ENCODE measurements at regions not wholly inside any gene's neighbourhood (a gene's known extent, or its start where the extent isn't known, plus 50 kb on each side); places are given as distances from the start of the nearest gene placed in this dataset.

DNA sequence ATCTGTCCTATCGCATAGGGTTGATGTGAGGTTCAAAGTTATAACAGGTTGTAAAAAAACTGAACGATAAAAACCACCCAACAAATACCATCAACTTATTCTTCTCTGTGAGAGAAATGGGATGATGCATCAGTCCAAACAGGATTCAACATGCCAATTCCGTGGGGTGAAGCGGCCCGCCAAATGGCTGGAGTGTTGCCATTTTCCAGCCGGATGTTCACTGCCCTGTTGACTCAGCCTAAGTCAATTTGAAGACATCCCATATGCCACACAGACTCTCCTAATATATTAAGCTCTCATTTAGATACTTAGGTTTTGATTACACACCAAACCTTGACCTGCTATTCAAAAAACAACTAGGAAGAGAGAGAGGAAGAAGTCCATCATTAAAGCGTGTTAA lies 311.1 kb downstream of the VPS13C start:
- Histone ChIP-seq H3K56ac (ENCODE audit: insufficient read length, low read depth, low read length) (no peak overlapping the region), H3K14ac (ENCODE audit: insufficient read depth, low read length) (no peak overlapping the region), H2BK5ac (ENCODE audit: insufficient read length, low read length) (no peak overlapping the region), H2AFZ (ENCODE audit: low read length) (no peak overlapping the region), H3K23me2 (ENCODE audit: insufficient read length, low read depth, low read length, poor library complexity, severe bottlenecking) (no peaks in the 10 kb centered on the region), H3K79me1 (ENCODE audit: insufficient read depth, low read depth, low read length, poor library complexity, severe bottlenecking) (no peaks in the 10 kb centered on the region), H3K27me3 (ENCODE audit: insufficient read depth, low read length) (no peaks in the 10 kb centered on the region), H3K4me1 (ENCODE audit: insufficient read depth, low read length) (no peaks in the 10 kb centered on the region), H3K79me2 (ENCODE audit: insufficient read depth, low read length) (no peaks in the 10 kb centered on the region), H4K5ac (ENCODE audit: insufficient read length, low read depth, low read length) (no peak overlapping the region), H2BK15ac (ENCODE audit: low read depth, low read length) (no peak overlapping the region), H4K20me1 (ENCODE audit: control insufficient read depth, insufficient read depth, insufficient read length) (no peaks in the 10 kb centered on the region), H3K4ac (ENCODE audit: low read depth, low read length) (no peak overlapping the region), H2BK120ac (ENCODE audit: low read depth, low read length, poor library complexity, severe bottlenecking) (no peak overlapping the region), H3K4me2 (ENCODE audit: insufficient read depth, insufficient read length, low read length) (no peak overlapping the region), H3T11ph (ENCODE audit: low read length) (no peak overlapping the region), H3K18ac (ENCODE audit: insufficient read length, low read depth, low read length) (no peak overlapping the region), H3K9ac (ENCODE audit: extremely low read depth, insufficient read length, low read length) (no peak overlapping the region), H4K91ac (ENCODE audit: insufficient read length, low read depth, low read length) (no peak overlapping the region), H3K27ac (ENCODE audit: insufficient read length, low read depth, low read length) (no peak overlapping the region), H4K8ac (replicated peaks; ENCODE audit: insufficient read length, low read depth, low read length) (no peak overlapping the region), H3K23ac (ENCODE audit: insufficient read length, low read depth, low read length) (no peak overlapping the region), H2BK12ac (ENCODE audit: insufficient read length, low read depth, low read length) (no peak overlapping the region), H3K9me3 (ENCODE audit: control insufficient read depth, low read depth, low read length) (no peaks in the 10 kb centered on the region), H2AK5ac (ENCODE audit: insufficient read length, low read length) (no peak overlapping the region), H2BK20ac (ENCODE audit: low read depth, low read length, poor library complexity, severe bottlenecking) (no peak overlapping the region)
- no peak overlapping the region for H3K4me3 Mint-ChIP-seq
- TF ChIP-seq, protein P1, sequence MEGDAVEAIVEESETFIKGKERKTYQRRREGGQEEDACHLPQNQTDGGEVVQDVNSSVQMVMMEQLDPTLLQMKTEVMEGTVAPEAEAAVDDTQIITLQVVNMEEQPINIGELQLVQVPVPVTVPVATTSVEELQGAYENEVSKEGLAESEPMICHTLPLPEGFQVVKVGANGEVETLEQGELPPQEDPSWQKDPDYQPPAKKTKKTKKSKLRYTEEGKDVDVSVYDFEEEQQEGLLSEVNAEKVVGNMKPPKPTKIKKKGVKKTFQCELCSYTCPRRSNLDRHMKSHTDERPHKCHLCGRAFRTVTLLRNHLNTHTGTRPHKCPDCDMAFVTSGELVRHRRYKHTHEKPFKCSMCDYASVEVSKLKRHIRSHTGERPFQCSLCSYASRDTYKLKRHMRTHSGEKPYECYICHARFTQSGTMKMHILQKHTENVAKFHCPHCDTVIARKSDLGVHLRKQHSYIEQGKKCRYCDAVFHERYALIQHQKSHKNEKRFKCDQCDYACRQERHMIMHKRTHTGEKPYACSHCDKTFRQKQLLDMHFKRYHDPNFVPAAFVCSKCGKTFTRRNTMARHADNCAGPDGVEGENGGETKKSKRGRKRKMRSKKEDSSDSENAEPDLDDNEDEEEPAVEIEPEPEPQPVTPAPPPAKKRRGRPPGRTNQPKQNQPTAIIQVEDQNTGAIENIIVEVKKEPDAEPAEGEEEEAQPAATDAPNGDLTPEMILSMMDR (conservative IDR thresholded peaks at IDR 0.05): no peak
- DNase-seq: no peak
- H3K4me1 Mint-ChIP-seq: no peaks in the 10 kb centered on the region
- no peaks in the 10 kb centered on the region for H3K27me3 Mint-ChIP-seq (ENCODE audit: low read depth)
- no peaks in the 10 kb centered on the region for H3K9me3 Mint-ChIP-seq
- no peaks in the 10 kb centered on the region; a peak in 1 of 7 replicates for H3K36me3 Mint-ChIP-seq (ENCODE audit: insufficient read depth in 1 of 3, low read depth in 3 of 3)
- no CpG with 5 or more reads among the region's 7 CpGs for WGBS (ENCODE audit: extremely low coverage, insufficient read length, low lambda C conversion rate)
- no peak overlapping the region for H3K27ac Mint-ChIP-seq
